ENCODE measurements at regions not wholly inside any gene's neighbourhood (a gene's known extent, or its start where the extent isn't known, plus 50 kb on each side); places are given as distances from the start of the nearest gene placed in this dataset.

- 36 to 40% (median 40%) methylated on average over 1 of the region's 1 CpG for WGBS, 3 donors
- DNase-seq, result no peak
These were observed 476.8 kb upstream of the ADGRB3 start for GRCh38 chr6:68158256-68158655.

DNA sequence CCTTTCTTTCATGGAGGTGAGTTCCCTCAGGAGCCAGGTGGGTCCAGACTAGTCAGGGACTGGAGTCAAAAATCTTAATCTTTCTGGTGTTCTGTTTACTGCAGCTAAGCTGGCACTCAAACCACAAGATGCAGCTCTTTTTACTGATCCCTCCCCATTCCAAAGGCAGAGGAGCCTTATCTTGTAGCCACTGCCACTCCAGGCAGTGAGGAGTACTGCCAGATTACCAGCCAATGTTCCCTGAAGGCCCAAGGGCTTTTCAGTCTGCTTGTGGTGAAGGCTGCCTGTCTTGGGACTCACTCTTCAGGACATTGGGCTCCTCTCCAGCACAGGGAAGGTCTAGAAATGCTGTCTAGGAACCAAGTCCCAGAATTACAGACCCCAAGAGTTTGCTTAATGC lies 490.4 kb upstream of the ADGRB3 start:
- Histone ChIP-seq H3K4me3 (no peak overlapping the region), H3K27me3 (ENCODE audit: insufficient read depth in 3 of 3, low read length in 2 of 3) (peaks cover 0 to 2% (median 0%) of the 10 kb centered on the region in 3 donors), H3K27ac (no peak overlapping the region), H3K36me3 (ENCODE audit: insufficient read depth in 1 of 2, low read depth in 1 of 2) (no peaks in the 10 kb centered on the region), H3K9me3 (no peaks in the 10 kb centered on the region), H3K4me1 (no peaks in the 10 kb centered on the region)
- ATAC-seq (no peak), DNase-seq (no peak)
- TF ChIP-seq, protein P1, sequence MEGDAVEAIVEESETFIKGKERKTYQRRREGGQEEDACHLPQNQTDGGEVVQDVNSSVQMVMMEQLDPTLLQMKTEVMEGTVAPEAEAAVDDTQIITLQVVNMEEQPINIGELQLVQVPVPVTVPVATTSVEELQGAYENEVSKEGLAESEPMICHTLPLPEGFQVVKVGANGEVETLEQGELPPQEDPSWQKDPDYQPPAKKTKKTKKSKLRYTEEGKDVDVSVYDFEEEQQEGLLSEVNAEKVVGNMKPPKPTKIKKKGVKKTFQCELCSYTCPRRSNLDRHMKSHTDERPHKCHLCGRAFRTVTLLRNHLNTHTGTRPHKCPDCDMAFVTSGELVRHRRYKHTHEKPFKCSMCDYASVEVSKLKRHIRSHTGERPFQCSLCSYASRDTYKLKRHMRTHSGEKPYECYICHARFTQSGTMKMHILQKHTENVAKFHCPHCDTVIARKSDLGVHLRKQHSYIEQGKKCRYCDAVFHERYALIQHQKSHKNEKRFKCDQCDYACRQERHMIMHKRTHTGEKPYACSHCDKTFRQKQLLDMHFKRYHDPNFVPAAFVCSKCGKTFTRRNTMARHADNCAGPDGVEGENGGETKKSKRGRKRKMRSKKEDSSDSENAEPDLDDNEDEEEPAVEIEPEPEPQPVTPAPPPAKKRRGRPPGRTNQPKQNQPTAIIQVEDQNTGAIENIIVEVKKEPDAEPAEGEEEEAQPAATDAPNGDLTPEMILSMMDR (IDR thresholded peaks at IDR 0.05), result no peak
- intact Hi-C loops (cut with DNase I), result no loop called here

More at GRCh38 chr6:68158256-68158655, 476.8 kb upstream of the ADGRB3 start:
- TF ChIP-seq, protein P1 (IDR thresholded peaks at IDR 0.05), result no peak
- H3K36me3 ChIP-seq (ENCODE audit: insufficient read depth in 1 of 2, low read depth in 1 of 2), result no peaks in the 10 kb centered on the region
- no peak overlapping the region for H3K4me3 ChIP-seq
- no peaks in the 10 kb centered on the region for H3K9me3 ChIP-seq
- H3K27ac ChIP-seq, result no peak overlapping the region
- no peak for ATAC-seq
- H3K27me3 ChIP-seq (ENCODE audit: insufficient read depth in 3 of 3, low read length in 2 of 3), result no peaks in the 10 kb centered on the region
- intact Hi-C loops (cut with DNase I), result no loop called here
- H3K4me1 ChIP-seq, result no peaks in the 10 kb centered on the region

DNA sequence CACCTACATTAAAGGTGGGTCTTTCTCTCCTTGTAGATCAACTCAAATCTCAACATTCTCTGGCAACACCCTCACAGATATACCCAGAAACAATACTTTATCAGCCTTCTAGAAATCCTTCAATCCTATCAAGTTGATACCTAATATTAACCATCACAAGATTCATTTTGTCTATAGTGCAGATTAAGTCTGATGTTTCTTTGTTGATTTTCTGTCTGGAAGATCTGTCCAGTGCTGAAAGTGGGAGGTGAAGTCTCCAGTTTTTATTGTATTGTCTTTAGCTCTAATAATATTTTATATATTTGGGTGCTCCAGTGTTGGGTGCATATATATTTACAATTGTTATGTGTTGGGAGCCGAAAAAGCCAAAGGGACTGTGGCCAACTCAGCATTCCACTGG lies 493.9 kb upstream of the ADGRB3 start:
- Histone ChIP-seq H3K9me3 (no peaks in the 10 kb centered on the region), H3K27ac (no peak overlapping the region), H3K27me3 (ENCODE audit: insufficient read depth in 3 of 3, low read length in 2 of 3) (peaks cover 0 to 2% (median 0%) of the 10 kb centered on the region in 3 donors), H3K36me3 (ENCODE audit: insufficient read depth in 1 of 2, low read depth in 1 of 2) (no peaks in the 10 kb centered on the region), H3K4me3 (no peak overlapping the region), H3K4me1 (no peaks in the 10 kb centered on the region)
- TF ChIP-seq, protein P1 (IDR thresholded peaks at IDR 0.05), result no peak
- DNase-seq (no peak), ATAC-seq (no peak)
- intact Hi-C loops (cut with DNase I), result no loop called here
- 67 to 90% (median 80%) methylated on average over 1 of the region's 1 CpG for WGBS, 3 donors

GRCh38 chr6:68139130-68139529 lies 496.0 kb upstream of the ADGRB3 start:
- no peak overlapping the region for H3K4me3 ChIP-seq
- WGBS, 3 donors, result 35 to 50% (median 40%) methylated on average over 1 of the region's 1 CpG

DNA sequence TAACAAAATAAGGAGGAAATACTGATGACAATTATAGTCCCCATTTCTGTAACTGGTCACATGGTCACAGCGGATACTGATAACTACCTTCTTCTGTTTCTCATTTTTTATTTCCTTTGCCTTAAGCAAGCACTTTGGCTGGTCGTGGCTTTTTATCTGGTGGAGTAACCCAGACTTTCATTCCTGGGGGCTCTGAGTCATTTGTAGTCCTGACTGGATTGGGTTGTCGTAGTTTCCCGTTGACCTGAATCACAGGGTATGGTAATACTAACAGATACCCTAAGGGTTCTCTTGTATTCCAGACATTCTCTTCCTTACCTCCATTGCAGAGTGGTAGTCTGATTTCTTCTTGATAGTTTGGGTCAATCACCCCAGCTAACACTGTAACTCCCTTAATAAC lies 500.3 kb upstream of the ADGRB3 start:
- 78 to 90% (median 86%) methylated on average over 4 of the region's 4 CpGs for WGBS, 3 donors
- TF ChIP-seq, protein P1 (IDR thresholded peaks at IDR 0.05), result no peak
- no peaks in the 10 kb centered on the region for H3K9me3 ChIP-seq
- DNase-seq (no peak), ATAC-seq (no peak)
- no peaks in the 10 kb centered on the region for H3K27me3 ChIP-seq (ENCODE audit: insufficient read depth in 3 of 3, low read length in 2 of 3)
- H3K27ac ChIP-seq, result no peak overlapping the region
- no peaks in the 10 kb centered on the region for H3K36me3 ChIP-seq (ENCODE audit: insufficient read depth in 1 of 2, low read depth in 1 of 2)
- H3K4me1 ChIP-seq, result no peaks in the 10 kb centered on the region
- H3K4me3 ChIP-seq, result no peak overlapping the region
- intact Hi-C loops (cut with DNase I), result no loop called here

More at GRCh38 chr6:68139130-68139529, 496.0 kb upstream of the ADGRB3 start:
- Histone ChIP-seq H3K36me3 (ENCODE audit: insufficient read depth in 1 of 2, low read depth in 1 of 2) (no peaks in the 10 kb centered on the region), H3K27ac (no peak overlapping the region), H3K9me3 (no peaks in the 10 kb centered on the region), H3K27me3 (ENCODE audit: insufficient read depth in 3 of 3, low read length in 2 of 3) (no peaks in the 10 kb centered on the region), H3K4me1 (no peaks in the 10 kb centered on the region)
- no peak for ATAC-seq
- TF ChIP-seq, protein P1 (IDR thresholded peaks at IDR 0.05), result no peak
- no peak for DNase-seq
- intact Hi-C loops (cut with DNase I), result no loop called here
